Stimulated activated CD4-positive, alpha-beta T cell treated with anti-CD3 and anti-CD28 coated beads, Interleukin-15, amount 100 ng/mL, for 48 hours (primary cell): ENCODE measurements at regions not wholly inside any gene's neighbourhood (a gene's known extent, or its start where the extent isn't known, plus 50 kb on each side); places are given as distances from the start of the nearest gene placed in this dataset.

Experiments
- DNase-seq, 2 donors: peaks; one replicate each; pipeline ENCODE4 v3.0.0-alpha.2; 2020; ENCODE audit warnings: low read depth in 2 of 2

DNA sequence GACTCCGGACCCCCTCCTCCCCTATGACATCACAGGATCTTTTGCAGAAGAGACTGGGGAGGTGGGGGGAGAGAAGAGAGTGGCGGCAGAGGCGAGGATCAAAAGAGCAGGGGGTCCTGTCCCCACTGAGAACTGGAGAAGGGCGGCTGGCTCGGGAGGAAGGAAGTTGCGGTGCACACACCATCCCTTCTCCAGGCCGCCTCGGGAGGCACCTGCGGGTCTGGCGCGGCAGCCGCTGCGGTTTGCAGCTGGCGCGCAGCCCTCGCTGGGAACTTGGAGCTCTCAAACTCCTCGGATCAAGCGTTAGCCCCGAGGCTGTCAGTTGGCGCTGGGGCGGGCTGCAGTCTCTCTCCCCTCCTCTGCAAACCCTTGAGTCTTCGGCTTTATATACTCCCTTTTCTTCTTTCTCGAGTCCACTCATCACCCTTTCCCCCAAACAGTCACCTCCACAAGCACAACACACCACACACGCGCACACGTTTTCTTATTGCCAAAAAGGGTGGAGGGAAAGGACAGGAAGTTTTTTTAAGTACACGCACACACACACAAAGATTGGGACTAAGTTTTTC, 180.7 kb downstream of the TBXT start:
- DNase-seq: no peak

DNA sequence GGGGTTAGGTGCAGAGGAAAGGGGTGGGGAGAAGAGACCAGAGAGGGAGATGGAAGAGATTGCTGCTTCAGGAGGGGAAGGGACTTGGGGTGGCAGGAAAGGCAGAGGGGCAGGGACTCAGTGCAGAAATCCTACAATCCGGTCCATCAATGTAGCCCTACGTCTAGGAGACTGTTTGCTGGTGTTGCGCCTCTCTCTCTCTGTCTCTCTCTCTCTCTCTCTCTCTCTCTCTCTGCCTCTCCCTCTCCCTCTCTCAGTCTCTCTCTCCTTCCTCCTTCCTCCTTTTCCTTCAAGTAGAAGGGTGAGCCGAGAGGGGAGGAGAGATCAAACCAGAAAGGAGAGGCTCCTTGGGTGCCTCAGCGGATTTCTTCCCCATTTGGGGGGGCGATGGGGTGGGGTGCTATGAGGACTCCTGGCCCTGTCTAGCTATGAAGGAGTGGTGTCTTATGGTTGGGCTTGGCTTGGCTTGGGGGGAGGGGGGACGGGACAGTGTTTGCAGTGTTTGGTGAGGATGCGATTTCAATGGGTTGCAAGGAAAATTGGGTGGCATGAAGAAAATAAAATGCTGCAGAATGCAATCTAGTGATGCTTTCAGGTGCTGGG, 181.2 kb downstream of the TBXT start:
- no peak for DNase-seq

GRCh38 chr6:165985806-165986299, 181.8 kb downstream of the TBXT start:
- DNase-seq: no peak

- DNase-seq: no peak
Observed at GRCh38 chr6:165985281-165985805, 182.3 kb downstream of the TBXT start.

GRCh38 chr6:165984729-165985275, 182.8 kb downstream of the TBXT start:
- no peak for DNase-seq

DNA sequence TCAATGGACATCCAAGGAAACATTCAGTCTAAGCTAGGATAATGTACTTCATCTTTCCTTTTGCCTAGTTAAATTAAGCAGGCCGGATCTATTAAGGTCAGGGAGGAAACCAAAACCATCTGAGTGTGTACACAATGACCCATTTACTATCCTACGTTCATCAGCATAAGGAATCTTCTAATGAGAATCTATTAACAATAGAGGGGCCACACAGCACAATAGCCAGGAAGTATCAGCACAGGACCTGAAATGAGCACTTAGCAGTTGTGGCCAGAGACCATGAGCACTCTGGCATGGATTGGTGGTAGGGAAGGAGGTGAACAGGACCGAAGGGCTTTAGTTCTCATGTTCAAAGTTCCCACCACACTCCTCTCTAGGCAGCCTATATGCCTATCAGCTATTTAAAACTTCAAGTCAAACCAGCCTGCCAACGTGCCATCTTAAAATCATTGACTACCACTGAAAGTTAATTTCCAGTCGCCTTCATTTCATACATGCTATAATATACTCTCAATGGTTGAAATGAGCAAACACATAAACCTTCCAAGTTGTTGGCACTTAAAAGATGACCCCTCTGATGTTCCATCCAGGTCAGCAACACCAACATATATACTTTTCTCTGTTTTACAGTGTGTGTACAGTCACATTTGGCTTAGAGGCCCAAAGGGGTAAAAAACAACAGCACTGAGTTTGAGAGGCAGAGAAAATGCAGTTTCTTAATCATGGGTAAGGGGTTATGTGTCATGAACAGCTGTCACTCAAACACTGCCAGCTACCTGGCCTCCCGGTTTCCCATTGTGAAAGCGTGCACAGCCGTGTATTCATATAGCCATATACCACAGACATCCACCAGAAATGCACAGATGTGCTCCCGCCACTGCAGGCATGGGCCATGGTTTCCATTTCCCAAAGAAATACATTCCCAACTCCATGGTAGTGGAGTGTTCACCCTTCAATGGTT, 184.3 kb downstream of the TBXT start:
- no peak for DNase-seq

DNA sequence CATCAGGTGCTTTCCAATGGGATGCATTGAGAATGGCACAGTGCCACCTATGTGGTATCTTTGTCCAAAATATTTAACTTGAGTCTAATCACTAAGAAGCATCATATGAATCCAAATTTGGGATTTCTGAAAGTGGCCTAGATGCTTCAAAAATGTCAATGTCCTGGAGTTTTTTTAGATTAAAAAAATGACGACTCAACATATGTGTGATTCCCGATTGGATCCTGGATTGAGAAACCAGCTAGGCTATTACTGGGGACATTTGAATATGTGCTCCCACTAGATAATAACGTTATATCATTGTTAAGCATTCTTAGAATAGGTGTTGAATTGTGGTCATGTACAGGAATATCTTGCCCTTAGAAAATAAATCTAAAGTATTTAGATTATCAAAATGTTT, 189.2 kb downstream of the TBXT start:
- DNase-seq: no peak

- DNase-seq: no peak
Observed at GRCh38 chr6:165976684-165977083, 191.0 kb downstream of the TBXT start.

DNA sequence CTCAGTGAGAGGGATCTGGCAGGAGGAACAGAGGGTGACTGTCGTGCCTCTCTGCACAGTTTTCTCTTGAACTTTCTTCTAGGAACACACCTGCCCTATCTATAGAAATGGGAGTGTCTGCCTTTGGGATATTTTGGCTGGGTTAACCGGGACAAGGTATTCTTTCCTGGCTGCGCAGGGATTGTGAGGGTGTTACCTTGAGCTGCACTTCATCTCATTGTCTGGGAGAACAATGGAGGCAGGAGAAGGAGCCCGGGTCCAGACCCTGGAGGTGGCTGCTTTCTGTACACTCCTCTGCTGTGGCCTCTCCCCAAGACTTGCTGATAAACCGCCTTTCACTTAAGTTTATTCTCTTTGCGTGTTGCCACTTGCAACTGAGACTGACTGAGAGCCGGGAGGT, 192.8 kb downstream of the TBXT start:
- DNase-seq: no peak

DNA sequence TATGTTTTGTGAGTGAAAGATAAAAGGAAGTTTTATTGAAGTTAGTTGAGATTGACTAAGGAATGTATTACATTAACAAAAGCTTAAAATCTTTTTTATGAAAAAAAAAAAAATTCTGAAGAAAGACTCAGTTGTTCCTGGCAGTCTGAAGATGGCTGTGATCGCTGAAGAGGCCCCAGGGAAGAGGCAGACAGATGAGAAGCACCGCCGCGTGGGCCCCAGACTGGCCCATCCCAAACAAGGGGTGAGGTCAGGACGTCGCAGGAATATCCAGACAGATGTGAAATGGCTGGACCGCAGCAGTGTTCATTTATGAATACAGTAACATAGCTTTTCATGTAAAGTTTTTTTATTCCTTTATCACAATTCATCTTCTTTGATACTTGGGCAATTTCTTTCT, 194.2 kb downstream of the TBXT start:
- no peak for DNase-seq

GRCh38 chr6:165972139-165972802, 195.4 kb downstream of the TBXT start:
- no peak for DNase-seq

DNA sequence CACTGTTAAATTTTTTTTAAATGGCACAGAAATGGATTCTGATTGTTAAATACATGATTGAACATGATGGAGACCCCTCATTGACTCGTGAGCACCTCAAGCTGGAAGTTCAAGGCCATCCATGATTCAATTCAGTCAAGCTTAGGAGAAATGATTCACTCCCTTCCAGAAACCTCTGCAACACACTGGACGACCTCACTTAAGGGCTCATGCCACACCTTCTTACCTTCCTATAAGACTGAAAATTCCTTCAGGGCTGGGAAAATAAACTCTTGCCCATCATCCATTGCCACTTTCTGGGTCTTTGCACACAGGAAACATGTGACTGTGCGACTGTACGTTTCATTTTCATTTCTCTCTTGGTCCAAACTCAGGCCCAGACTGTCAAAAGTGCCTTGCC, 196.4 kb downstream of the TBXT start:
- no peak for DNase-seq

DNA sequence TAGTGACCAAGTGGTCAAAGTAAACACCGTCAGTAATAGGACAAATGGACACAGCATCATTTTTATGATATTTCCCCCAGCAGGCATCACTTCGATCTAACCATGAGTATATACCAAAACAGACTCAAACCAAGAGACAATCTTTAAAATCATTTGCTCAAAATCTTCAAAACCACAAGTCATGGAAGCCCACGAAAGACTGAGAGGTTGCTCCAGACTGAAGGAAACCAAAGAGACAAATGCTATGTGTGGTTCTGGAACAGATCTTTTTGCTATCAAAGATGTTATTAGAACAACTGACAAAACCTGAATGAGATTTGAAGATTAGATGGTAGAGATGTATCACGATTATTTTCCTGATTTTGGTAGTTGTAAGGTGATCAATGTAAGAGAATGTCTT, 197.7 kb downstream of the TBXT start:
- DNase-seq: no peak

- no peak for DNase-seq
Observed at GRCh38 chr6:165969184-165969583, 198.5 kb downstream of the TBXT start.

- DNase-seq: no peak
Observed at GRCh38 chr6:165968408-165968807, 199.2 kb downstream of the TBXT start.

GRCh38 chr6:165967810-165968407, 199.7 kb downstream of the TBXT start:
- DNase-seq: no peak

DNA sequence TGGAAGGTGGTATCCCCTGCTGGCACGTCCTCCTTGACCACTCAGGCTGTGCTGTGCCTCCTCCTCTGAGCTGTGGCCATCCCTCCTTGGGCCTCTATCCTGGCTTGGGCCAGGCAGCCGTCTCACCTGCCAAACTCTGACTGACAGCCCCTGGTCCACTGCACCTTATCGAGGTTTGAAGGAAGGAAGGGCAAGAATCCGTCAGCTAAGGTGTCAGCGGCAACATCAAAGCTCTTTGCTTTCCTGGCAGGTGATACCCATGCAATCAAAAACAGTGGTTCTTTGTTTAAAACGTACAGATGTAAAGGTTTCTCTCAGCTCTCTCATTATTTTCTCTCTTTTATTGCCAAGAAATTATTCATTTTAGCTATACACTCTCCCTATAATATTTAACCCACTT, 203.9 kb downstream of the TBXT start:
- no peak for DNase-seq

- DNase-seq: no peak
Observed at GRCh38 chr6:165962366-165962765, 205.3 kb downstream of the TBXT start.

GRCh38 chr6:165961233-165961632, 206.4 kb downstream of the TBXT start:
- no peak for DNase-seq

DNA sequence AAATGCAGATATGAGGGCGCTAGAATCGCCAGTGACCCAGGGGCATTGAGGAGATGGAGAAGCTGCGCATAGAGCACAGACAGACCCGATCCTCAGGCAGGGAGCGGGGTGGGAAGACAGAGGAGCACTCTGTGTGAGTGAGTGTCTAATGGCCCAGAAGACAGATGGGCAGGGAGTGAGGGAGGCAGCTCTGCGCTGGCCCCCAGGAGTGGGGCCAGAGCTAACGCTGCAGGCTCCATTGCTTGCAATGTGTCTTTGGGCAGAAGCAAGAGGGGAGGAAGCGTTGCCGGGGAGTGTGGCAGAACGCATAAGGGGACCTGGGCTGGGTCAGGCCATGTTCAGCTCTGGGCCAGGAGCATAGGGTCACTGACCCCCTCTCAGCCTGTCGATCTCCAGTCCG, 207.0 kb downstream of the TBXT start:
- no peak for DNase-seq

DNA sequence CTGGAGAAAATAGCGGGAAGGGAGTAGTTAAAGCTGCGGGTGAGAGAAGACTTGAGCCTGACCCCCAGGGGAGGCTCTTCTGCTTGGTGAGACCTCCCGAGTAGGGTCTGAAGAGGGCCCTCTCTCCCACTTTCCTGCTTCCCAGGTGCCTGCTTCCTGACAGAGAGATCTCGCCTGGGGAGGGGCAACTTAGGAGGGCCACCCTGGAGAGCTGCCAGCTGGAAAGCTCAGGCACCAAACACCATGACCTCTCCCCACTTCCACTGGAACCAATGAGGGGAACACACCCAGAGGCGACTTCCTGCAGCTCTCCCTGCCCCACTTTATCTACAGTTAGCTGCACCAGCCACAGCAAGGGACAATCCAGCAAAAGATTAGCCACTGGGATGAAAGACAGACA, 208.0 kb downstream of the TBXT start:
- DNase-seq: no peak
